Naive thymus-derived CD8-positive, alpha-beta T cell (primary cell): ENCODE measurements at regions not wholly inside any gene's neighbourhood (a gene's known extent, or its start where the extent isn't known, plus 50 kb on each side); places are given as distances from the start of the nearest gene placed in this dataset.
"Not testable (repeated sequence)": the region's sequence is repeated elsewhere in the genome, so short reads cannot be mapped to it uniquely, and the experiment has no call there.

Experiments
- ATAC-seq, 2 donors: fragments of 150-1000 bp; cut with Tn5 transposase in 1 of 2; sonication (Bioruptor Pico), chemical (Tn5 transposase) in 1 of 2; 1 replicate in 1 of 2; 2 replicates in 1 of 2; pipeline ENCODE4 v1.10.0; 2021; ENCODE audit warnings: mild to moderate bottlenecking in 2 of 2, moderate library complexity in 2 of 2
- POLR2A ChIA-PET: fragments of 350-600 bp; sonication (Branson Sonifier 250); formaldehyde crosslinking; loops from one replicate; lab custom pipeline; 2021; ENCODE audit warnings: antibody characterized with exemption; lab: Charles Lee
- DNase-seq, 10 donors: peaks; one replicate each; pipeline versions ENCODE4 v3.0.0 to v3.0.0-alpha.2; 2020 to 2022
- H3K27ac Mint-ChIP-seq, 10 donors: one replicate each; pipeline ENCODE4 v1.8.0; 2020 to 2022; ENCODE audit warnings: mild to moderate bottlenecking in 10 of 10, mixed read lengths in 10 of 10, moderate library complexity in 4 of 10, inconsistent platforms in 1 of 10
- H3K27me3 Mint-ChIP-seq, 5 donors: one replicate each; pipeline ENCODE4 v1.8.0; 2021 to 2022; ENCODE audit warnings: mixed read lengths in 5 of 5
- H3K36me3 Mint-ChIP-seq, 3 donors: one replicate each; pipeline ENCODE4 v1.8.0; 2020 to 2022; ENCODE audit warnings: mixed read lengths in 3 of 3, mild to moderate bottlenecking in 2 of 3, inconsistent platforms in 1 of 3
- H3K4me1 Mint-ChIP-seq, 4 donors: one replicate each; pipeline ENCODE4 v1.8.0; 2021 to 2022; ENCODE audit warnings: mixed read lengths in 4 of 4
- H3K4me3 Mint-ChIP-seq, 10 donors: one replicate each; pipeline ENCODE4 v1.8.0; 2020 to 2022; ENCODE audit warnings: mild to moderate bottlenecking in 10 of 10, mixed read lengths in 10 of 10, moderate library complexity in 6 of 10, inconsistent platforms in 1 of 10
- H3K9me3 Mint-ChIP-seq, 9 donors: one replicate each; pipeline ENCODE4 v1.8.0; 2020 to 2022; ENCODE audit warnings: mixed read lengths in 9 of 9, mild to moderate bottlenecking in 3 of 9, inconsistent platforms in 1 of 9, moderate library complexity in 1 of 9

GRCh38 chr14:40393143-40393542, 960.9 kb upstream of the FBXO33 start:
- no peak overlapping the region for H3K4me3 Mint-ChIP-seq
- H3K27me3 Mint-ChIP-seq: no peaks in the 10 kb centered on the region
- H3K27ac Mint-ChIP-seq: no peak overlapping the region
- DNase-seq: no peak
- POLR2A ChIA-PET: no interaction called here
- H3K36me3 Mint-ChIP-seq: no peaks in the 10 kb centered on the region
- ATAC-seq: no peak
- H3K9me3 Mint-ChIP-seq: peaks cover 0 to 4% (median 0%) of the 10 kb centered on the region in 9 donors
- no peaks in the 10 kb centered on the region for H3K4me1 Mint-ChIP-seq

- H3K4me3 Mint-ChIP-seq: no peak overlapping the region
- H3K9me3 Mint-ChIP-seq: peaks cover 0 to 10% (median 0%) of the 10 kb centered on the region in 9 donors
- no peaks in the 10 kb centered on the region for H3K4me1 Mint-ChIP-seq
- no peaks in the 10 kb centered on the region for H3K27me3 Mint-ChIP-seq
- POLR2A ChIA-PET: no interaction called here
- no peaks in the 10 kb centered on the region for H3K36me3 Mint-ChIP-seq
- no peak for ATAC-seq
- DNase-seq: no peak
- H3K27ac Mint-ChIP-seq: no peak overlapping the region
Observed at GRCh38 chr14:40386433-40386832, 954.2 kb upstream of the FBXO33 start.

- Mint-ChIP-seq H3K9me3 (peaks cover 0 to 12% (median under 1%) of the 10 kb centered on the region in 9 donors), H3K27me3 (no peaks in the 10 kb centered on the region), H3K4me3 (no peak overlapping the region), H3K4me1 (no peaks in the 10 kb centered on the region), H3K27ac (no peak overlapping the region), H3K36me3 (no peaks in the 10 kb centered on the region)
- POLR2A ChIA-PET: no interaction called here
- no peak for ATAC-seq
- no peak for DNase-seq
Observed at GRCh38 chr14:40374221-40374620, 942.0 kb upstream of the FBXO33 start.

- H3K9me3 Mint-ChIP-seq: peaks cover 0 to 12% (median 2%) of the 10 kb centered on the region in 9 donors
- no peak overlapping the region for H3K27ac Mint-ChIP-seq
- POLR2A ChIA-PET: no interaction called here
- H3K27me3 Mint-ChIP-seq: no peaks in the 10 kb centered on the region
- no peaks in the 10 kb centered on the region for H3K4me1 Mint-ChIP-seq
- ATAC-seq (no peak), DNase-seq (no peak)
- H3K4me3 Mint-ChIP-seq: no peak overlapping the region
- H3K36me3 Mint-ChIP-seq: no peaks in the 10 kb centered on the region
Observed at GRCh38 chr14:40371011-40371410, 938.8 kb upstream of the FBXO33 start.

- POLR2A ChIA-PET: no interaction called here
- Mint-ChIP-seq H3K9me3 (peaks cover 0 to 12% (median 0%) of the 10 kb centered on the region in 9 donors), H3K4me3 (no peak overlapping the region), H3K36me3 (no peaks in the 10 kb centered on the region), H3K27ac (no peak overlapping the region), H3K4me1 (peaks cover 0 to 5% (median 1%) of the 10 kb centered on the region in 4 donors), H3K27me3 (no peaks in the 10 kb centered on the region)
- DNase-seq: no peak
- no peak for ATAC-seq
Observed at GRCh38 chr14:40368314-40368713, 936.1 kb upstream of the FBXO33 start.

- POLR2A ChIA-PET: no interaction called here
- Mint-ChIP-seq H3K4me1 (peaks cover 0 to 5% (median 1%) of the 10 kb centered on the region in 4 donors), H3K9me3 (peaks cover 0 to 12% (median 0%) of the 10 kb centered on the region in 9 donors), H3K4me3 (no peak overlapping the region), H3K27ac (no peak overlapping the region), H3K27me3 (no peaks in the 10 kb centered on the region), H3K36me3 (no peaks in the 10 kb centered on the region)
- DNase-seq: no peak
- no peak for ATAC-seq
Observed at GRCh38 chr14:40367717-40368116, 935.5 kb upstream of the FBXO33 start.

- DNase-seq: no peak
- H3K27ac Mint-ChIP-seq: peak overlapping the region in 1 of 10 donors; percentile 27
- POLR2A ChIA-PET: no interaction called here
- H3K9me3 Mint-ChIP-seq: peaks cover 0 to 12% (median 0%) of the 10 kb centered on the region in 9 donors
- H3K36me3 Mint-ChIP-seq: no peaks in the 10 kb centered on the region
- H3K4me3 Mint-ChIP-seq: peak overlapping the region in 2 of 10 donors; percentile 0 to 6
- peaks cover 0 to 5% (median 1%) of the 10 kb centered on the region in 4 donors for H3K4me1 Mint-ChIP-seq
- no peak for ATAC-seq
- H3K27me3 Mint-ChIP-seq: no peaks in the 10 kb centered on the region
Observed at GRCh38 chr14:40365305-40365704, 933.1 kb upstream of the FBXO33 start.

- ATAC-seq (no peak), DNase-seq (no peak)
- no peaks in the 10 kb centered on the region for H3K36me3 Mint-ChIP-seq
- POLR2A ChIA-PET: no interaction called here
- peaks cover 0 to 5% (median 1%) of the 10 kb centered on the region in 4 donors for H3K4me1 Mint-ChIP-seq
- H3K4me3 Mint-ChIP-seq: no peak overlapping the region
- H3K9me3 Mint-ChIP-seq: peaks cover 0 to 6% (median 0%) of the 10 kb centered on the region in 9 donors
- no peak overlapping the region for H3K27ac Mint-ChIP-seq
- H3K27me3 Mint-ChIP-seq: no peaks in the 10 kb centered on the region
Observed at GRCh38 chr14:40362856-40363255, 930.6 kb upstream of the FBXO33 start.

GRCh38 chr14:40354754-40355153, 922.5 kb upstream of the FBXO33 start:
- H3K4me3 Mint-ChIP-seq: no peak overlapping the region
- peaks cover 0 to 5% (median 0%) of the 10 kb centered on the region in 9 donors for H3K9me3 Mint-ChIP-seq
- H3K4me1 Mint-ChIP-seq: no peaks in the 10 kb centered on the region
- ATAC-seq (no peak), DNase-seq (no peak)
- no peaks in the 10 kb centered on the region for H3K27me3 Mint-ChIP-seq
- no peaks in the 10 kb centered on the region for H3K36me3 Mint-ChIP-seq
- no peak overlapping the region for H3K27ac Mint-ChIP-seq
- POLR2A ChIA-PET: no interaction called here

GRCh38 chr14:40348104-40348503, 915.9 kb upstream of the FBXO33 start:
- H3K9me3 Mint-ChIP-seq, H3K4me1 Mint-ChIP-seq, DNase-seq, H3K27me3 Mint-ChIP-seq, POLR2A ChIA-PET, ATAC-seq, H3K36me3 Mint-ChIP-seq: not testable (repeated sequence)
- H3K27ac Mint-ChIP-seq: peak overlapping the region in 1 of 10 donors; percentile 11
- H3K4me3 Mint-ChIP-seq: peak overlapping the region in 2 of 10 donors; percentile 29 to 68

- Mint-ChIP-seq H3K9me3 (peaks cover 0 to 9% (median 3%) of the 10 kb centered on the region in 9 donors), H3K27ac (peak overlapping the region in 1 of 10 donors; percentile 11), H3K27me3 (no peaks in the 10 kb centered on the region), H3K36me3 (peaks cover 0 to 5% (median 0%) of the 10 kb centered on the region in 3 donors), H3K4me3 (peak overlapping the region in 2 of 10 donors; percentile 29 to 68), H3K4me1 (no peaks in the 10 kb centered on the region)
- POLR2A ChIA-PET: no interaction called here
- ATAC-seq: no peak
- DNase-seq: no peak
Observed at GRCh38 chr14:40347675-40348074, 915.4 kb upstream of the FBXO33 start.

- no peak overlapping the region for H3K4me3 Mint-ChIP-seq
- POLR2A ChIA-PET: no interaction called here
- no peak overlapping the region for H3K27ac Mint-ChIP-seq
- no peaks in the 10 kb centered on the region for H3K27me3 Mint-ChIP-seq
- no peak for ATAC-seq
- H3K4me1 Mint-ChIP-seq: no peaks in the 10 kb centered on the region
- peaks cover 0 to 5% (median 0%) of the 10 kb centered on the region in 3 donors for H3K36me3 Mint-ChIP-seq
- H3K9me3 Mint-ChIP-seq: peaks cover 0 to 13% (median 3%) of the 10 kb centered on the region in 9 donors
- DNase-seq: no peak
Observed at GRCh38 chr14:40346275-40346674, 914.0 kb upstream of the FBXO33 start.

- no peaks in the 10 kb centered on the region for H3K4me1 Mint-ChIP-seq
- POLR2A ChIA-PET: no interaction called here
- H3K9me3 Mint-ChIP-seq: peaks cover 0 to 13% (median 3%) of the 10 kb centered on the region in 9 donors
- DNase-seq (no peak), ATAC-seq (no peak)
- H3K4me3 Mint-ChIP-seq: no peak overlapping the region
- no peaks in the 10 kb centered on the region for H3K27me3 Mint-ChIP-seq
- H3K36me3 Mint-ChIP-seq: peaks cover 0 to 5% (median 0%) of the 10 kb centered on the region in 3 donors
- H3K27ac Mint-ChIP-seq: no peak overlapping the region
Observed at GRCh38 chr14:40345334-40345733, 913.1 kb upstream of the FBXO33 start.

- no peak for DNase-seq
- H3K4me3 Mint-ChIP-seq: no peak overlapping the region
- no peaks in the 10 kb centered on the region for H3K36me3 Mint-ChIP-seq
- POLR2A ChIA-PET: no interaction called here
- no peaks in the 10 kb centered on the region for H3K27me3 Mint-ChIP-seq
- no peak for ATAC-seq
- H3K27ac Mint-ChIP-seq: no peak overlapping the region
- no peaks in the 10 kb centered on the region for H3K4me1 Mint-ChIP-seq
- H3K9me3 Mint-ChIP-seq: peaks cover 0 to 5% (median 0%) of the 10 kb centered on the region in 9 donors
Observed at GRCh38 chr14:40340708-40341107, 908.5 kb upstream of the FBXO33 start.
